Testis (tissue), 2 donors: ENCODE measurements at regions not wholly inside any gene's neighbourhood (a gene's known extent, or its start where the extent isn't known, plus 50 kb on each side); places are given as distances from the start of the nearest gene placed in this dataset.

Source experiments
- DNase-seq: peaks from one replicate; pipeline ENCODE4 v3.0.0-alpha.2; 2019
- H3K27ac ChIP-seq, 2 donors: fragments of 200-600 bp; sonication (generic); one replicate each; pipeline ENCODE4 v1.5.1; 2019
- H3K27me3 ChIP-seq: fragments of 200-600 bp; sonication (generic); one replicate; pipeline ENCODE4 v1.5.1; 2019
- H3K36me3 ChIP-seq: fragments of 200-600 bp; sonication (generic); one replicate; pipeline ENCODE4 v1.5.1; 2017; ENCODE audit warnings: low read depth; ENCODE audit errors: missing control alignments
- H3K4me1 ChIP-seq: fragments of 200-600 bp; sonication (generic); one replicate; pipeline ENCODE4 v1.5.1; 2019
- H3K4me3 ChIP-seq, 2 donors: fragments of 200-600 bp; sonication (generic); one replicate each; pipeline ENCODE4 v1.5.1; 2017 to 2019
- H3K9me3 ChIP-seq: fragments of 200-600 bp; sonication (generic); one replicate; pipeline ENCODE4 v1.5.1; 2017
- POLR2A ChIP-seq: fragments of 450-650 bp; IDR thresholded peaks from one replicate; pipeline ENCODE4 v1.6.1; 2017; ENCODE audit warnings: antibody characterized with exemption, mild to moderate bottlenecking, moderate library complexity
- WGBS, 2 donors: methylation state at CpG; one replicate each; pipeline ENCODE4 v1.1.5; 2018; 5-methylcytosine and 5-hydroxymethylcytosine counted together
- intact Hi-C: fragments of 100-400 bp; cut with DNase I; formaldehyde crosslinking; loops from one replicate; pipeline ENCODE4 v1.15.1; 2023; ENCODE audit warnings: low total_unique reads
- TF ChIP-seq, protein P1 (sequence below), 3 experiments: fragments of 450-650 bp in 2 of 3; fragments of 200-600 bp in 1 of 3; sonication (generic) in 1 of 3; IDR thresholded peaks; one replicate each; pipeline ENCODE4 v1.5.1; 2016 to 2019; ENCODE audit warnings: antibody characterized with exemption in 3 of 3, mild to moderate bottlenecking in 2 of 3, moderate library complexity in 1 of 3

- Histone ChIP-seq H3K4me1 (no peaks in the 10 kb centered on the region), H3K9me3 (no peaks in the 10 kb centered on the region), H3K4me3 (no peak overlapping the region), H3K27ac (no peak overlapping the region), H3K36me3 (no peaks in the 10 kb centered on the region), H3K27me3 (no peaks in the 10 kb centered on the region)
- intact Hi-C loops: no loop called here
- DNase-seq: no peak
- 76 to 81% methylated on average over 6 of the region's 6 CpGs for WGBS, 2 donors
- TF ChIP-seq, protein P1, sequence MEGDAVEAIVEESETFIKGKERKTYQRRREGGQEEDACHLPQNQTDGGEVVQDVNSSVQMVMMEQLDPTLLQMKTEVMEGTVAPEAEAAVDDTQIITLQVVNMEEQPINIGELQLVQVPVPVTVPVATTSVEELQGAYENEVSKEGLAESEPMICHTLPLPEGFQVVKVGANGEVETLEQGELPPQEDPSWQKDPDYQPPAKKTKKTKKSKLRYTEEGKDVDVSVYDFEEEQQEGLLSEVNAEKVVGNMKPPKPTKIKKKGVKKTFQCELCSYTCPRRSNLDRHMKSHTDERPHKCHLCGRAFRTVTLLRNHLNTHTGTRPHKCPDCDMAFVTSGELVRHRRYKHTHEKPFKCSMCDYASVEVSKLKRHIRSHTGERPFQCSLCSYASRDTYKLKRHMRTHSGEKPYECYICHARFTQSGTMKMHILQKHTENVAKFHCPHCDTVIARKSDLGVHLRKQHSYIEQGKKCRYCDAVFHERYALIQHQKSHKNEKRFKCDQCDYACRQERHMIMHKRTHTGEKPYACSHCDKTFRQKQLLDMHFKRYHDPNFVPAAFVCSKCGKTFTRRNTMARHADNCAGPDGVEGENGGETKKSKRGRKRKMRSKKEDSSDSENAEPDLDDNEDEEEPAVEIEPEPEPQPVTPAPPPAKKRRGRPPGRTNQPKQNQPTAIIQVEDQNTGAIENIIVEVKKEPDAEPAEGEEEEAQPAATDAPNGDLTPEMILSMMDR (IDR thresholded peaks at IDR 0.05): no peak
- TF ChIP-seq POLR2A: no peak
Observed at GRCh38 chr5:125372694-125373631, 626.5 kb upstream of the ZNF608 start.

DNA sequence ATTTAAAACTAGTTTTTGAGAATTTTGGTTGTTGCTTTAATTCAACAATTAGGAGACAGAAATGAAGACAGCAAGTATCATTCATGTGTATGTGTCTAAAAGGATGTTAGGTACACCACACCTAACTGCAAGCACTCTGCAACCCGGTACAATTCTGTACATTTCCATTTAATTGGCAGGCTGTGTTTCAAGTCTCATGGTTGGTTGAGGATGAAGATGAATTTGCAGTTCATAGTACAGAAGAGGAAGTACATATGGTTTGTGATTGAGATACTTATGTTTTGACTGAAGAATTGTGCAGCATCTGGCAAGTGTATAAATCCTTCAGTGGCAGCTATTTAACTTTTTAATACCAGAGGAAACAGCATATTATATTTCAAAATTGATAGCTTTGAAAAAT, 628.7 kb upstream of the ZNF608 start:
- intact Hi-C loops: no loop called here
- TF ChIP-seq, protein P1 (IDR thresholded peaks at IDR 0.05): no peak
- no peak for TF ChIP-seq POLR2A
- no peaks in the 10 kb centered on the region for H3K36me3 ChIP-seq
- 63 to 80% methylated on average over 1 of the region's 1 CpG for WGBS, 2 donors
- H3K9me3 ChIP-seq: no peaks in the 10 kb centered on the region
- no peaks in the 10 kb centered on the region for H3K27me3 ChIP-seq
- H3K27ac ChIP-seq: no peak overlapping the region
- no peak for DNase-seq
- no peak overlapping the region for H3K4me3 ChIP-seq
- H3K4me1 ChIP-seq: no peaks in the 10 kb centered on the region

- no peak overlapping the region for H3K4me3 ChIP-seq
- no peak for DNase-seq
- no peaks in the 10 kb centered on the region for H3K27me3 ChIP-seq
- H3K36me3 ChIP-seq: no peaks in the 10 kb centered on the region
- no peak for TF ChIP-seq POLR2A
- TF ChIP-seq, protein P1 (IDR thresholded peaks at IDR 0.05): no peak
- 78 to 83% methylated on average over 12 of the region's 12 CpGs for WGBS, 2 donors
- no peaks in the 10 kb centered on the region for H3K4me1 ChIP-seq
- H3K9me3 ChIP-seq: no peaks in the 10 kb centered on the region
- intact Hi-C loops: no loop called here
- no peak overlapping the region for H3K27ac ChIP-seq
Observed at GRCh38 chr5:125376059-125376641, 629.7 kb upstream of the ZNF608 start.

DNA sequence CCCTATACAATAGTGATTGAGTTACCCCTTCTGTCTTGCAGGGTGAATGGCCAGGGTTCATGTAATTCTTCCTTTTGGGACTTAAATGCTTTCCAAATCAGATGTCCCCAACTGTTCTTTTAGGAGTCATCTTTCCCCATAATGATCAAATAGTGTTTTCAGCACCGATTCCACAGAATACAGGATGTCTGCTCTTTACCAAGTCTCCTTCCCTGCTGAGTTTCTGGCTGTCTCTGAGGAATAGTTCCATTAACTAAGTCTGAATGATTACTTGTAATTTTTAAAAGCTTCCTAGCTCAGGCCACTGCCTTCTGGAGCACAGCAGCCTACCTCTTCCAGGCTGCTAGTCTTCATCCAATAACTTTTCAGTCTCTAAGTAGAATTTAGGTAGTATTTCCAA, 630.7 kb upstream of the ZNF608 start:
- no peaks in the 10 kb centered on the region for H3K36me3 ChIP-seq
- no peak overlapping the region for H3K27ac ChIP-seq
- no peak for TF ChIP-seq POLR2A
- TF ChIP-seq, protein P1 (IDR thresholded peaks at IDR 0.05): no peak
- no peaks in the 10 kb centered on the region for H3K9me3 ChIP-seq
- intact Hi-C loops: no loop called here
- 89 to 96% methylated on average over 1 of the region's 1 CpG for WGBS, 2 donors
- DNase-seq: no peak
- no peaks in the 10 kb centered on the region for H3K27me3 ChIP-seq
- H3K4me3 ChIP-seq: no peak overlapping the region
- no peaks in the 10 kb centered on the region for H3K4me1 ChIP-seq
